Chondrocyte (in vitro differentiated cells): ENCODE measurements at regions not wholly inside any gene's neighbourhood (a gene's known extent, or its start where the extent isn't known, plus 50 kb on each side); places are given as distances from the start of the nearest gene placed in this dataset.

ENCODE experiments used
- DNase-seq: peaks from one replicate; pipeline ENCODE4 v3.0.0; 2021; ENCODE audit warnings: mixed read lengths, low spot score
- H3K27ac Mint-ChIP-seq: one replicate; pipeline ENCODE4 v1.8.0; 2021; ENCODE audit warnings: mild to moderate bottlenecking, moderate library complexity, mixed read lengths; ENCODE audit not compliant: unreplicated experiment
- H3K27me3 Mint-ChIP-seq: 2 replicates; pipeline ENCODE4 v1.8.0; 2021; ENCODE audit warnings: low read depth, mixed read lengths
- H3K36me3 Mint-ChIP-seq: 2 replicates; pipeline ENCODE4 v1.8.0; 2021; ENCODE audit warnings: low read depth, mixed read lengths
- H3K4me1 Mint-ChIP-seq: 2 replicates; pipeline ENCODE4 v1.8.0; 2021; ENCODE audit warnings: low read depth, mild to moderate bottlenecking, mixed read lengths
- H3K4me3 Mint-ChIP-seq: one replicate; pipeline ENCODE4 v1.8.0; 2021; ENCODE audit warnings: mild to moderate bottlenecking, moderate library complexity, mixed read lengths; ENCODE audit not compliant: unreplicated experiment
- H3K9me3 Mint-ChIP-seq: 2 replicates; pipeline ENCODE4 v1.8.0; 2021; ENCODE audit warnings: low read depth, mixed read lengths
- TF ChIP-seq, protein P1 (sequence below): fragments of 200-600 bp; sonication (generic); IDR thresholded peaks from 2 replicates; pipeline ENCODE4 v1.5.0; 2021; ENCODE audit warnings: antibody characterized with exemption, mild to moderate bottlenecking, moderate library complexity

DNA sequence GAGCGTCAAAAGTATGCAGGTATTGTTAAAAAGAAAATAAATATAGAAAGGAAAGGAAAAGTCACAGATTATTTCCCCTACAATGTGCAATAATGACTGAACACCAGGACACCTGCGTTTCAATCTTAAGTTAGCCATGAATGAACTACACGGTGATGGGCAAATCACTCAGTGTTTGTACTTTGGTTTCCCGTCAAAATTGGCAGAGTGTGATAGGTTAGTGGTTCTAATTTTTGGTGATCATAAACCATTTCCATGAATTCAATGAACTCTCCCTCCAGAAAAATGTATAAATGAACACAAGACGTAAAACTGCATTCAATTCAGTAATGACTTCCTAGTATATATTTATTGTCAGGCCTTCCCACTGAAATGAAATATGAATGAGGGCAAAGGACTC, 59.0 kb upstream of the ITGA1 start:
- no peak overlapping the region for H3K4me3 Mint-ChIP-seq
- H3K27ac Mint-ChIP-seq = no peak overlapping the region
- TF ChIP-seq, protein P1, sequence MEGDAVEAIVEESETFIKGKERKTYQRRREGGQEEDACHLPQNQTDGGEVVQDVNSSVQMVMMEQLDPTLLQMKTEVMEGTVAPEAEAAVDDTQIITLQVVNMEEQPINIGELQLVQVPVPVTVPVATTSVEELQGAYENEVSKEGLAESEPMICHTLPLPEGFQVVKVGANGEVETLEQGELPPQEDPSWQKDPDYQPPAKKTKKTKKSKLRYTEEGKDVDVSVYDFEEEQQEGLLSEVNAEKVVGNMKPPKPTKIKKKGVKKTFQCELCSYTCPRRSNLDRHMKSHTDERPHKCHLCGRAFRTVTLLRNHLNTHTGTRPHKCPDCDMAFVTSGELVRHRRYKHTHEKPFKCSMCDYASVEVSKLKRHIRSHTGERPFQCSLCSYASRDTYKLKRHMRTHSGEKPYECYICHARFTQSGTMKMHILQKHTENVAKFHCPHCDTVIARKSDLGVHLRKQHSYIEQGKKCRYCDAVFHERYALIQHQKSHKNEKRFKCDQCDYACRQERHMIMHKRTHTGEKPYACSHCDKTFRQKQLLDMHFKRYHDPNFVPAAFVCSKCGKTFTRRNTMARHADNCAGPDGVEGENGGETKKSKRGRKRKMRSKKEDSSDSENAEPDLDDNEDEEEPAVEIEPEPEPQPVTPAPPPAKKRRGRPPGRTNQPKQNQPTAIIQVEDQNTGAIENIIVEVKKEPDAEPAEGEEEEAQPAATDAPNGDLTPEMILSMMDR = no peak
- H3K36me3 Mint-ChIP-seq = no peaks in the 10 kb centered on the region
- H3K4me1 Mint-ChIP-seq = peaks cover 42% of the 10 kb centered on the region
- no peaks in the 10 kb centered on the region for H3K9me3 Mint-ChIP-seq
- DNase-seq = no peak
- no peaks in the 10 kb centered on the region for H3K27me3 Mint-ChIP-seq

DNA sequence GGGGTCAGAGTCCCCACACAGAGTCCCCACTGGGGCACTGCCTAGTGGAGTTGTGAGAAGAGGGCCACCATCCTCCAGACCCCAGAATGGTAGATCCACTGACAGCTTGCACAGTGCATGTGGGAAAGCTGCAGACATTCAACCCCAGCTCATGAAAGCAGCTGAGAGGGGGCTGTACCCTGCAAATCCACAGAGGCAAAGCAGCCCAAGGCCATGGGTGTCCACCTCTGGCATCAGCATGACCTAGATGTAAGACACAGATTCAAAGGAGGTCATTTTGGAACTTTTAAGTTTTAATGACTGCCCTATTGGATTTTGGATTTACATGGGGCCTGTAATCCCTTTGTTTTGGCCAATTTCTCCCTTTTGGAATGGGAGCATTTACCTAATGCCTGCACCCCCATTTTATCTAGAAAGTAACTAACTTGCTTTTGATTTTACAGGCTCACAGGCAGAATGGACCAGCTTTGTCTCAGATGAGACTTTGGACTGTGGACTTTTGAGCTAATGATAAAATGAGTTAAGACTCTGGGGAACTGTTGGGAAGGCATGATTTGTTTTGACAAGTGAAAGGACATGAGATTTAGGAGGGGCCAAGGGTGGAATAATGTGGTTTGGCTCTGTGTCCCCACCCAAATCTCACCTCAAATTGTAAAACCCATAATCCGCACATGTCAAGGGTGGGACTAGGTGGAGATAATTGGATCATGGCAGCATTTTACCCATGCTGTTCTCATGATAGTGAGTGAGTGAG, 56.3 kb upstream of the ITGA1 start:
- H3K27me3 Mint-ChIP-seq = no peaks in the 10 kb centered on the region
- peaks cover 28% of the 10 kb centered on the region for H3K4me1 Mint-ChIP-seq
- H3K4me3 Mint-ChIP-seq = no peak overlapping the region
- H3K27ac Mint-ChIP-seq = no peak overlapping the region
- TF ChIP-seq, protein P1 = no peak
- no peaks in the 10 kb centered on the region for H3K9me3 Mint-ChIP-seq
- no peak for DNase-seq
- H3K36me3 Mint-ChIP-seq = no peaks in the 10 kb centered on the region

DNA sequence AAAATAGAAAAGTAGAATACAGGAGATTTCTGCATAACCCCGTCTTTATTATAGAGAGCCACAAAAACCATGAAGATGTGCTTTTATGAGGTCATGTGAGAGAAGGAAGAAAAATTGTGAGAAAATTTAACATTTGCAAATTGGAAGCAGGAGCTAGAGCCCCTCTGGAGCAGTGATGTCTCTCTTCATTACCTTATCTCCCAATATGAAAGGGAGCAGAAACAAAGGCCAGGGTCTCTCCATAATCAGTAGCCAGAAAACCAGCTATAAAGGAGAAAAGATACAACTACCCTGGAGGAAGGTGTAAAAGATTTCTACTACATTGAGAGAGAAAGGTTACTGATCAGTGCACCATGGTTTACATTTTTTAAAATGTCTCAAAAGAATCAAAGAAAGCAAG, 53.2 kb upstream of the ITGA1 start:
- TF ChIP-seq, protein P1 = no peak
- H3K36me3 Mint-ChIP-seq = no peaks in the 10 kb centered on the region
- H3K27ac Mint-ChIP-seq = no peak overlapping the region
- H3K27me3 Mint-ChIP-seq = no peaks in the 10 kb centered on the region
- no peak overlapping the region for H3K4me3 Mint-ChIP-seq
- no peak for DNase-seq
- peaks cover 12% of the 10 kb centered on the region for H3K4me1 Mint-ChIP-seq
- H3K9me3 Mint-ChIP-seq = no peaks in the 10 kb centered on the region

DNA sequence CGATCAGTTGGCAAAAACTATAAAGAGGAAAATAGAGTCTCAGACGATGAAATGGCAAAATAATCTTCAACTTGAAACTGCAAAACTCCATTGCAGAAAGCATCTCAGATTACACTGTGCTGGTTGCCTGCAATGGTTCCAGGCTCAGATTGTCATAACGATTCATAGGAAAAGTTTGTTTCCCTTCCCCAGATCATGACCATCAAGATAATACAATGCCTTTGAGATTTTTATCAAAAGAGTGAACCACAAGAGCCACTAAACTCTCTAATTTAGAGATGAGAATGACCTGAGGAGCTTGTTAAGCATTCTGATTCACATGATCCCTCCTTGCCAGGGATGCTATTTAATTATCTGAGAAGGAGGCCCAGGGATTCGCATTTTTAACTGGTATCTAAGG, 52.6 kb upstream of the ITGA1 start:
- Mint-ChIP-seq H3K27ac (no peak overlapping the region), H3K9me3 (no peaks in the 10 kb centered on the region)
- TF ChIP-seq, protein P1 = no peak

More for the DNA sequence above, 52.6 kb upstream of the ITGA1 start:
- DNase-seq = no peak
- Mint-ChIP-seq H3K4me3 (no peak overlapping the region), H3K27me3 (no peaks in the 10 kb centered on the region), H3K4me1 (peaks cover 12% of the 10 kb centered on the region), H3K36me3 (no peaks in the 10 kb centered on the region)
